Testis (tissue), 2 donors: ENCODE measurements at regions not wholly inside any gene's neighbourhood (a gene's known extent, or its start where the extent isn't known, plus 50 kb on each side); places are given as distances from the start of the nearest gene placed in this dataset.

Source experiments
- POLR2A ChIP-seq: fragments of 450-650 bp; IDR thresholded peaks from one replicate; pipeline ENCODE4 v1.6.1; 2017; ENCODE audit warnings: antibody characterized with exemption, mild to moderate bottlenecking, moderate library complexity
- TF ChIP-seq, protein P1 (sequence below), 3 experiments: fragments of 450-650 bp in 2 of 3; fragments of 200-600 bp in 1 of 3; sonication (generic) in 1 of 3; IDR thresholded peaks; one replicate each; pipeline ENCODE4 v1.5.1; 2016 to 2019; ENCODE audit warnings: antibody characterized with exemption in 3 of 3, mild to moderate bottlenecking in 2 of 3, moderate library complexity in 1 of 3

DNA sequence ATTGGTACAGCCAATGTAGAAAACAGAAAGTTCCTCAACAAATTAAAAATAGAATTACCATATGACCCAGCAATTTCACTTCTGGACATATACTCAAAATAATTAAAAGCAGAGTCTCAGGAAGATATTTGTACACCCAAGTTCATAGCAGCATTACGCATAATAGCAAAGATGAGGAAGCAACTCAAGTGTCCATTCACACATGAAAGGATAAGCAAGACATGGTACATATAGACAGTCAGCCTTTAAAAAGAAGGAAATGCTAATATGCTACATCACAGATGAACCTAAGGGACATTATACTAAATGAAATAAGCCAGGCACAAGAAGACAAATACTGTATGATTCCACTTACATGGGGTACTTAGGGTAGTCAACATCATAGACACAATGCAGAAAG is 76.7 kb downstream of the ANXA2R start:
- TF ChIP-seq, protein P1, sequence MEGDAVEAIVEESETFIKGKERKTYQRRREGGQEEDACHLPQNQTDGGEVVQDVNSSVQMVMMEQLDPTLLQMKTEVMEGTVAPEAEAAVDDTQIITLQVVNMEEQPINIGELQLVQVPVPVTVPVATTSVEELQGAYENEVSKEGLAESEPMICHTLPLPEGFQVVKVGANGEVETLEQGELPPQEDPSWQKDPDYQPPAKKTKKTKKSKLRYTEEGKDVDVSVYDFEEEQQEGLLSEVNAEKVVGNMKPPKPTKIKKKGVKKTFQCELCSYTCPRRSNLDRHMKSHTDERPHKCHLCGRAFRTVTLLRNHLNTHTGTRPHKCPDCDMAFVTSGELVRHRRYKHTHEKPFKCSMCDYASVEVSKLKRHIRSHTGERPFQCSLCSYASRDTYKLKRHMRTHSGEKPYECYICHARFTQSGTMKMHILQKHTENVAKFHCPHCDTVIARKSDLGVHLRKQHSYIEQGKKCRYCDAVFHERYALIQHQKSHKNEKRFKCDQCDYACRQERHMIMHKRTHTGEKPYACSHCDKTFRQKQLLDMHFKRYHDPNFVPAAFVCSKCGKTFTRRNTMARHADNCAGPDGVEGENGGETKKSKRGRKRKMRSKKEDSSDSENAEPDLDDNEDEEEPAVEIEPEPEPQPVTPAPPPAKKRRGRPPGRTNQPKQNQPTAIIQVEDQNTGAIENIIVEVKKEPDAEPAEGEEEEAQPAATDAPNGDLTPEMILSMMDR (IDR thresholded peaks at IDR 0.05): no peak
- TF ChIP-seq POLR2A: no peak
